ENCODE measurements at regions not wholly inside any gene's neighbourhood (a gene's known extent, or its start where the extent isn't known, plus 50 kb on each side); places are given as distances from the start of the nearest gene placed in this dataset.

- ChIA-PET SMC1A (ENCODE audit: uncharacterized antibody, unreplicated experiment) (no interaction called here), CTCF (no interaction called here), RAD21 (ENCODE audit: unreplicated experiment) (no interaction called here), POLR2A (no interaction called here)
- 26% methylated on average over 9 of the region's 9 CpGs for WGBS (ENCODE audit: insufficient coverage, insufficient replicate concordance, low lambda C conversion rate, missing lambda C conversion rate)
- no peaks in the 10 kb centered on the region for H3K4me1 ChIP-seq (ENCODE audit: control insufficient read depth, insufficient read depth, low read length)
- no peaks in the 10 kb centered on the region for H3K27me3 ChIP-seq (replicated peaks in 1 of 2; ENCODE audit: control insufficient read depth in 2 of 2, insufficient read depth in 2 of 2, low read length in 1 of 2)
- H3K36me3 ChIP-seq (ENCODE audit: control insufficient read depth in 2 of 2, insufficient read depth in 2 of 2, low read length in 1 of 2) = no peaks in the 10 kb centered on the region
- ATAC-seq = no peak
- no peaks in the 10 kb centered on the region for H3K9me3 ChIP-seq (replicated peaks; ENCODE audit: control insufficient read depth, insufficient read depth, low read length)
- no peaks in the 10 kb centered on the region for H4K20me1 ChIP-seq (ENCODE audit: control insufficient read depth, insufficient read depth)
- no peak overlapping the region for H3K27ac ChIP-seq (ENCODE audit: control insufficient read depth, insufficient read depth)
- no TSS peak for BruUV-seq (replicated peaks)
- no peak overlapping the region for H3K4me3 ChIP-seq
- in situ Hi-C loops (cut with MboI) (no loop called here), intact Hi-C loops (cut with micrococcal nuclease; ENCODE audit: unreplicated experiment) (no loop called here)
- no peak for DNase-seq (ENCODE audit: low read depth, low spot score)
- H3K79me2 ChIP-seq (ENCODE audit: control insufficient read depth, insufficient read depth, low read length) = no peaks in the 10 kb centered on the region
- H3K4me2 ChIP-seq (ENCODE audit: control insufficient read depth, insufficient read depth) = no peak overlapping the region
- no peak overlapping the region for H2AFZ ChIP-seq (ENCODE audit: control insufficient read depth, low read depth, low read length)
- no peak for FAIRE-seq
- TF ChIP-seq SMC3 (IDR thresholded peaks at IDR 0.05; ENCODE audit: borderline replicate concordance, low read length) (no peak), TCF7 (IDR thresholded peaks at IDR 0.05; ENCODE audit: borderline replicate concordance) (no peak), TCF3 (IDR thresholded peaks at IDR 0.05; ENCODE audit: borderline replicate concordance, insufficient read depth, low read depth, low read length) (no peak), SUPT20H (IDR thresholded peaks at IDR 0.05; ENCODE audit: borderline replicate concordance, control insufficient read depth, low read depth, low read length) (no peak), MTA2 (IDR thresholded peaks at IDR 0.05; ENCODE audit: low read depth) (no peak), SREBF2 (IDR thresholded peaks at IDR 0.05; ENCODE audit: low read length) (no peak), JUND (IDR thresholded peaks at IDR 0.05; ENCODE audit: low read depth, low read length) (no peak), ZNF217 (IDR thresholded peaks at IDR 0.05) (no peak), RELB (IDR thresholded peaks at IDR 0.05; ENCODE audit: low read depth) (no peak), NR2F1 (conservative IDR thresholded peaks at IDR 0.05) (no peak), SP1 (IDR thresholded peaks at IDR 0.05; ENCODE audit: low read depth, low read length) (no peak), CHD1 (IDR thresholded peaks at IDR 0.05; ENCODE audit: low read depth, low read length) (no peak), RAD51 (IDR thresholded peaks at IDR 0.05) (no peak), REST (IDR thresholded peaks at IDR 0.05; ENCODE audit: low read depth, low read length) (no peak), LARP7 (IDR thresholded peaks at IDR 0.05) (no peak), YY1 (IDR thresholded peaks at IDR 0.05; ENCODE audit: low read depth, low read length) (no peak), EED (IDR thresholded peaks at IDR 0.05; ENCODE audit: low read depth) (no peak), SRF (IDR thresholded peaks at IDR 0.05; ENCODE audit: low read depth in 2 of 2, low read length in 2 of 2) (no peak), SMAD1 (IDR thresholded peaks at IDR 0.05; ENCODE audit: low read depth, partially characterized antibody) (no peak), SMAD5 (IDR thresholded peaks at IDR 0.05; ENCODE audit: low read depth) (no peak)
- H3K9ac ChIP-seq (ENCODE audit: control insufficient read depth, insufficient read depth, low read length) = no peak overlapping the region
These were observed 368.3 kb upstream of the DCBLD2 start for GRCh38 chr3:99269606-99270351.
